Lung (tissue), 11 donors: ENCODE measurements at regions not wholly inside any gene's neighbourhood (a gene's known extent, or its start where the extent isn't known, plus 50 kb on each side); places are given as distances from the start of the nearest gene placed in this dataset.

Experiments used
- ATAC-seq: fragments of 200-7000 bp; cut with Tn5 transposase; one replicate; pipeline ENCODE4 v1.9.1; 2020; ENCODE audit warnings: moderate number of reproducible peaks; ENCODE audit not compliant: insufficient read depth, low FRiP score
- DNase-seq, 3 donors: peaks; one replicate each; pipeline ENCODE4 v3.0.0-alpha.2; 2013 to 2017
- H3K27ac ChIP-seq, 2 donors: one replicate each; pipeline ENCODE4 v1.5.1; 2013; ENCODE audit warnings: mild to moderate bottlenecking in 2 of 2, moderate library complexity in 2 of 2, control low read depth in 1 of 2, inconsistent platforms in 1 of 2, low read depth in 1 of 2, low read length in 1 of 2
- H3K27me3 ChIP-seq, 3 donors: one replicate each; pipeline ENCODE4 v1.5.1; 2013; ENCODE audit warnings: low read length in 2 of 3; ENCODE audit not compliant: control insufficient read depth in 3 of 3, insufficient read depth in 3 of 3
- H3K36me3 ChIP-seq, 4 donors: one replicate each; pipeline ENCODE4 v1.5.1; 2013; ENCODE audit warnings: low read length in 4 of 4, mild to moderate bottlenecking in 1 of 4, moderate library complexity in 1 of 4; ENCODE audit not compliant: control insufficient read depth in 4 of 4, insufficient read depth in 4 of 4
- H3K4me1 ChIP-seq, 5 donors: one replicate each; pipeline ENCODE4 v1.5.1; 2013; ENCODE audit warnings: low read length in 5 of 5, mild to moderate bottlenecking in 2 of 5, moderate library complexity in 1 of 5; ENCODE audit not compliant: control insufficient read depth in 5 of 5, insufficient read depth in 5 of 5
- H3K4me3 ChIP-seq: one replicate; pipeline ENCODE4 v1.5.1; 2013; ENCODE audit warnings: mild to moderate bottlenecking, control low read depth, moderate library complexity
- H3K9ac ChIP-seq, 2 donors: one replicate each; pipeline ENCODE4 v1.5.1; 2013; ENCODE audit warnings: low read length in 2 of 2, control low read depth in 1 of 2; ENCODE audit not compliant: insufficient read depth in 1 of 2
- H3K9me3 ChIP-seq, 4 donors: one replicate each; pipeline ENCODE4 v1.5.1; 2013; ENCODE audit warnings: low read length in 3 of 4, mild to moderate bottlenecking in 1 of 4, moderate library complexity in 1 of 4; ENCODE audit not compliant: control insufficient read depth in 4 of 4, insufficient read depth in 3 of 4
- WGBS, 2 donors: extraction: QIAGEN DNeasy Blood & Tissue Kit; methylation state at CpG; one replicate each; pipeline ENCODE4 v1.1.7; 2013; 5-methylcytosine and 5-hydroxymethylcytosine counted together
- TF ChIP-seq, protein P1 (sequence below): IDR thresholded peaks from 2 replicates; pipeline ENCODE4 v1.5.1; 2012; ENCODE audit warnings: mild to moderate bottlenecking; ENCODE audit errors: control extremely low read depth, extremely low read depth
- donor health status: control.
- donor health status: control.
- donor health status: Bipolar disorder and iron deficiency.
- donor health status: healthy.
- donor health status: DM: yes; HTN: yes; CAD: no.

DNA sequence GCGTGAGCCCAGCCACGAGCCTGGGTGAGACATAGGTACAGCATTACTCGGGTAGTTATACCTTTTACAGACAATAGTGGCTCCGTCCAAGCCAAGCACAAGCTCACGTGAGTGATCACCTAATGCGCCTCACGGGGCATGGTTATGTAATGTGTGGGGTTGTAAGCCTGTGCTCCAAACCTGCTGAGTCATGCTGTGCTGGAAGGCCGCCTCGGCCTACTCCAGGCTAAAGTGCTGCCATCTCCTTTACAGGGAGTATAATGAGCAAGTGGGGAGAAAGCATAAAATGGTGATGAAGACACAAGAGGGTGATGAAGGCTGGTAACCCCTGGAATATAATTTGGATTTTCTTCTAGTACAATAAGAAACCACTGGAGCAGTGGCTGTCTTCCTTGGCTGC lies 175.8 kb upstream of the STT3B start:
- ATAC-seq (peak; percentile 62), DNase-seq (peak in 1 of 3 donors; percentile 16)
- H3K4me1 ChIP-seq = peaks cover 0 to 16% (median 0%) of the 10 kb centered on the region in 5 donors
- H3K27ac ChIP-seq = no peak overlapping the region
- H3K27me3 ChIP-seq = no peaks in the 10 kb centered on the region
- H3K4me3 ChIP-seq = no peak overlapping the region
- TF ChIP-seq, protein P1, sequence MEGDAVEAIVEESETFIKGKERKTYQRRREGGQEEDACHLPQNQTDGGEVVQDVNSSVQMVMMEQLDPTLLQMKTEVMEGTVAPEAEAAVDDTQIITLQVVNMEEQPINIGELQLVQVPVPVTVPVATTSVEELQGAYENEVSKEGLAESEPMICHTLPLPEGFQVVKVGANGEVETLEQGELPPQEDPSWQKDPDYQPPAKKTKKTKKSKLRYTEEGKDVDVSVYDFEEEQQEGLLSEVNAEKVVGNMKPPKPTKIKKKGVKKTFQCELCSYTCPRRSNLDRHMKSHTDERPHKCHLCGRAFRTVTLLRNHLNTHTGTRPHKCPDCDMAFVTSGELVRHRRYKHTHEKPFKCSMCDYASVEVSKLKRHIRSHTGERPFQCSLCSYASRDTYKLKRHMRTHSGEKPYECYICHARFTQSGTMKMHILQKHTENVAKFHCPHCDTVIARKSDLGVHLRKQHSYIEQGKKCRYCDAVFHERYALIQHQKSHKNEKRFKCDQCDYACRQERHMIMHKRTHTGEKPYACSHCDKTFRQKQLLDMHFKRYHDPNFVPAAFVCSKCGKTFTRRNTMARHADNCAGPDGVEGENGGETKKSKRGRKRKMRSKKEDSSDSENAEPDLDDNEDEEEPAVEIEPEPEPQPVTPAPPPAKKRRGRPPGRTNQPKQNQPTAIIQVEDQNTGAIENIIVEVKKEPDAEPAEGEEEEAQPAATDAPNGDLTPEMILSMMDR = no peak
- 62 to 76% methylated on average over 9 of the region's 9 CpGs for WGBS, 2 donors
- H3K36me3 ChIP-seq = no peaks in the 10 kb centered on the region
- no peak overlapping the region for H3K9ac ChIP-seq
- no peaks in the 10 kb centered on the region for H3K9me3 ChIP-seq

GRCh38 chr3:31357451-31357850 lies 175.3 kb upstream of the STT3B start:
- 94 to 98% methylated on average over 2 of the region's 2 CpGs for WGBS, 2 donors

GRCh38 chr3:31358473-31359070 lies 174.2 kb upstream of the STT3B start:
- ATAC-seq = no peak
- 84 to 89% methylated on average over 1 of the region's 1 CpG for WGBS, 2 donors
- H3K9ac ChIP-seq = no peak overlapping the region
- H3K27me3 ChIP-seq = no peaks in the 10 kb centered on the region
- DNase-seq = no peak
- H3K9me3 ChIP-seq = no peaks in the 10 kb centered on the region
- H3K27ac ChIP-seq = no peak overlapping the region
- TF ChIP-seq, protein P1 = no peak
- H3K4me1 ChIP-seq = peaks cover 0 to 17% (median 0%) of the 10 kb centered on the region in 5 donors
- H3K4me3 ChIP-seq = no peak overlapping the region
- H3K36me3 ChIP-seq = no peaks in the 10 kb centered on the region

More at GRCh38 chr3:31357451-31357850, 175.3 kb upstream of the STT3B start:
- DNase-seq (no peak), ATAC-seq (no peak)
- Histone ChIP-seq H3K4me3 (no peak overlapping the region), H3K4me1 (peaks cover 0 to 17% (median 0%) of the 10 kb centered on the region in 5 donors), H3K9me3 (no peaks in the 10 kb centered on the region), H3K27me3 (no peaks in the 10 kb centered on the region), H3K27ac (no peak overlapping the region), H3K36me3 (no peaks in the 10 kb centered on the region), H3K9ac (no peak overlapping the region)
- TF ChIP-seq, protein P1 = no peak
